PC-9 (cell line): ENCODE measurements at regions not wholly inside any gene's neighbourhood (a gene's known extent, or its start where the extent isn't known, plus 50 kb on each side); places are given as distances from the start of the nearest gene placed in this dataset.

Experiments used
- EZH2 ChIP-seq: fragments of 200-600 bp; sonication (generic); IDR thresholded peaks from 2 replicates; pipeline ENCODE4 v1.8.0; 2017; ENCODE audit warnings: antibody characterized with exemption, low read depth
- TF ChIP-seq, protein P1 (sequence below): fragments of 200-600 bp; sonication (generic); conservative IDR thresholded peaks from 2 replicates; pipeline ENCODE4 v1.6.1; 2017; ENCODE audit warnings: mixed run types, antibody characterized with exemption, mild to moderate bottlenecking, moderate library complexity

DNA sequence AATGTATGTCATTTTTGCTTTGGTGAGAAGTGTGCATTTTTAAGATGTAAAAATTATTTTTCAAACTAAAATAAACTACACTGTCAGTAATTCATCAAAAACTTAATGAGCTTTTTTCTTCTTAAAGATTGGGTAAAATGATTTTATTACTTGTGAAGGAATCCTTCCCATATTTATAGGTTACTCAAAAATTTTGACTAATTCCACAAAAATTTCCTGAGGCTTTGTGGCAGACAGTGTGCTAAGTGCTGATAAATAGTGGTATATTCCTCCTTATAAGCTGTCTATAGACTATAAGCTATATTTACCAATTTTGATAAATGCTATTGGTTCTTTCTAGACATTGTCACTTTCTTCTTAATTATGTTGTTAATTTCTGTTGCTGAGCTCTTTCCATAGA lies 284.5 kb upstream of the SEMA6D start:
- TF ChIP-seq, protein P1, sequence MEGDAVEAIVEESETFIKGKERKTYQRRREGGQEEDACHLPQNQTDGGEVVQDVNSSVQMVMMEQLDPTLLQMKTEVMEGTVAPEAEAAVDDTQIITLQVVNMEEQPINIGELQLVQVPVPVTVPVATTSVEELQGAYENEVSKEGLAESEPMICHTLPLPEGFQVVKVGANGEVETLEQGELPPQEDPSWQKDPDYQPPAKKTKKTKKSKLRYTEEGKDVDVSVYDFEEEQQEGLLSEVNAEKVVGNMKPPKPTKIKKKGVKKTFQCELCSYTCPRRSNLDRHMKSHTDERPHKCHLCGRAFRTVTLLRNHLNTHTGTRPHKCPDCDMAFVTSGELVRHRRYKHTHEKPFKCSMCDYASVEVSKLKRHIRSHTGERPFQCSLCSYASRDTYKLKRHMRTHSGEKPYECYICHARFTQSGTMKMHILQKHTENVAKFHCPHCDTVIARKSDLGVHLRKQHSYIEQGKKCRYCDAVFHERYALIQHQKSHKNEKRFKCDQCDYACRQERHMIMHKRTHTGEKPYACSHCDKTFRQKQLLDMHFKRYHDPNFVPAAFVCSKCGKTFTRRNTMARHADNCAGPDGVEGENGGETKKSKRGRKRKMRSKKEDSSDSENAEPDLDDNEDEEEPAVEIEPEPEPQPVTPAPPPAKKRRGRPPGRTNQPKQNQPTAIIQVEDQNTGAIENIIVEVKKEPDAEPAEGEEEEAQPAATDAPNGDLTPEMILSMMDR = no peak
- no peak for TF ChIP-seq EZH2
